ENCODE measurements at regions not wholly inside any gene's neighbourhood (a gene's known extent, or its start where the extent isn't known, plus 50 kb on each side); places are given as distances from the start of the nearest gene placed in this dataset.
A peak's percentile ranks its signal among the peaks of the same experiment; 100 is the strongest.
"Not testable (repeated sequence)": the region's sequence is repeated elsewhere in the genome, so short reads cannot be mapped to it uniquely, and the experiment has no call there.

- DNase-seq (ENCODE audit: low read depth), result no peak
Observed at GRCh38 chr5:50343715-50344114, 97.4 kb downstream of the EMB start.

- DNase-seq (ENCODE audit: low read depth), result no peak
Observed at GRCh38 chr5:50340757-50341156, 100.3 kb downstream of the EMB start.

GRCh38 chr5:50330633-50331032, 110.5 kb downstream of the EMB start:
- DNase-seq (ENCODE audit: low read depth), result not testable (repeated sequence)

GRCh38 chr5:50328193-50328729, 112.8 kb downstream of the EMB start:
- DNase-seq (ENCODE audit: low read depth), result no peak

- DNase-seq (ENCODE audit: low read depth), result no peak
Observed at GRCh38 chr5:50325237-50325832, 115.8 kb downstream of the EMB start.

- DNase-seq (ENCODE audit: low read depth), result no peak
Observed at GRCh38 chr5:50320131-50320749, 120.8 kb downstream of the EMB start.

GRCh38 chr5:50318220-50318619, 122.9 kb downstream of the EMB start:
- DNase-seq (ENCODE audit: low read depth), result no peak

GRCh38 chr5:50306488-50306887, 134.6 kb downstream of the EMB start:
- DNase-seq (ENCODE audit: low read depth), result not testable (repeated sequence)

GRCh38 chr5:50302815-50303490, 138.1 kb downstream of the EMB start:
- DNase-seq (ENCODE audit: low read depth), result peak; percentile 22

GRCh38 chr5:50301756-50302155, 139.3 kb downstream of the EMB start:
- DNase-seq (ENCODE audit: low read depth), result no peak

GRCh38 chr5:50300878-50301277, 140.2 kb downstream of the EMB start:
- no peak for DNase-seq (ENCODE audit: low read depth)

- DNase-seq (ENCODE audit: low read depth), result no peak
Observed at GRCh38 chr5:50299896-50300295, 141.2 kb downstream of the EMB start.

GRCh38 chr5:50292735-50293394, 148.2 kb downstream of the EMB start:
- no peak for DNase-seq (ENCODE audit: low read depth)

- not testable (repeated sequence) for DNase-seq (ENCODE audit: low read depth)
Observed at GRCh38 chr5:50280461-50280860, 160.6 kb downstream of the EMB start.

All from GM04503 (cell line).